ENCODE measurements at regions not wholly inside any gene's neighbourhood (a gene's known extent, or its start where the extent isn't known, plus 50 kb on each side); places are given as distances from the start of the nearest gene placed in this dataset.

- no peak for TF ChIP-seq CTCF (IDR thresholded peaks at IDR 0.05; ENCODE audit: low read depth, low read length, missing control alignments)
- no peak for DNase-seq (ENCODE audit: low read depth)
- no peak overlapping the region for H3K4me3 ChIP-seq (ENCODE audit: low read depth, low read length)
Measured at GRCh38 chr22:26847816-26848215, 190.4 kb downstream of the MIAT start.

- no peak overlapping the region for H3K4me3 ChIP-seq (ENCODE audit: low read depth, low read length)
- DNase-seq (ENCODE audit: low read depth) = no peak
- no peak for TF ChIP-seq CTCF (IDR thresholded peaks at IDR 0.05; ENCODE audit: low read depth, low read length, missing control alignments)
Measured at GRCh38 chr22:26848244-26848920, 191.0 kb downstream of the MIAT start.

GRCh38 chr22:26849575-26849974 is 192.2 kb downstream of the MIAT start:
- H3K4me3 ChIP-seq (ENCODE audit: low read depth, low read length) = no peak overlapping the region
- no peak for TF ChIP-seq CTCF (IDR thresholded peaks at IDR 0.05; ENCODE audit: low read depth, low read length, missing control alignments)
- DNase-seq (ENCODE audit: low read depth) = no peak

- DNase-seq (ENCODE audit: low read depth) = no peak
- no peak for TF ChIP-seq CTCF (IDR thresholded peaks at IDR 0.05; ENCODE audit: low read depth, low read length, missing control alignments)
- H3K4me3 ChIP-seq (ENCODE audit: low read depth, low read length) = no peak overlapping the region
Measured at GRCh38 chr22:26851125-26851524, 193.7 kb downstream of the MIAT start.

- no peak overlapping the region for H3K4me3 ChIP-seq (ENCODE audit: low read depth, low read length)
- TF ChIP-seq CTCF (IDR thresholded peaks at IDR 0.05; ENCODE audit: low read depth, low read length, missing control alignments) = no peak
- no peak for DNase-seq (ENCODE audit: low read depth)
Measured at GRCh38 chr22:26852176-26852575, 194.8 kb downstream of the MIAT start.

GRCh38 chr22:26853071-26853470 is 195.7 kb downstream of the MIAT start:
- no peak for TF ChIP-seq CTCF (IDR thresholded peaks at IDR 0.05; ENCODE audit: low read depth, low read length, missing control alignments)
- H3K4me3 ChIP-seq (ENCODE audit: low read depth, low read length) = no peak overlapping the region
- no peak for DNase-seq (ENCODE audit: low read depth)

GRCh38 chr22:26853495-26853894 is 196.1 kb downstream of the MIAT start:
- TF ChIP-seq CTCF (IDR thresholded peaks at IDR 0.05; ENCODE audit: low read depth, low read length, missing control alignments) = no peak
- no peak for DNase-seq (ENCODE audit: low read depth)
- H3K4me3 ChIP-seq (ENCODE audit: low read depth, low read length) = no peak overlapping the region
